Fibroblast of mammary gland (primary cell): ENCODE measurements at regions not wholly inside any gene's neighbourhood (a gene's known extent, or its start where the extent isn't known, plus 50 kb on each side); places are given as distances from the start of the nearest gene placed in this dataset.
A peak's percentile ranks its signal among the peaks of the same experiment; 100 is the strongest.

Source experiments
- DNase-seq: peaks from one replicate; pipeline ENCODE4 v3.0.0-alpha.2; 2010; ENCODE audit warnings: low read depth
- H3K4me3 ChIP-seq: 2 replicates; pipeline ENCODE4 v1.5.1; 2011; ENCODE audit warnings: low read depth, mild to moderate bottlenecking, low read length, moderate library complexity; ENCODE audit not compliant: control insufficient read depth
- TF ChIP-seq, protein P1 (sequence below): conservative IDR thresholded peaks from 2 replicates; pipeline ENCODE4 v1.5.1; 2011; ENCODE audit warnings: low read depth, low read length, inconsistent platforms; ENCODE audit not compliant: control insufficient read depth, insufficient read depth

GRCh38 chr6:79842376-79843040 lies 104.8 kb downstream of the ELOVL4 start:
- TF ChIP-seq, protein P1, sequence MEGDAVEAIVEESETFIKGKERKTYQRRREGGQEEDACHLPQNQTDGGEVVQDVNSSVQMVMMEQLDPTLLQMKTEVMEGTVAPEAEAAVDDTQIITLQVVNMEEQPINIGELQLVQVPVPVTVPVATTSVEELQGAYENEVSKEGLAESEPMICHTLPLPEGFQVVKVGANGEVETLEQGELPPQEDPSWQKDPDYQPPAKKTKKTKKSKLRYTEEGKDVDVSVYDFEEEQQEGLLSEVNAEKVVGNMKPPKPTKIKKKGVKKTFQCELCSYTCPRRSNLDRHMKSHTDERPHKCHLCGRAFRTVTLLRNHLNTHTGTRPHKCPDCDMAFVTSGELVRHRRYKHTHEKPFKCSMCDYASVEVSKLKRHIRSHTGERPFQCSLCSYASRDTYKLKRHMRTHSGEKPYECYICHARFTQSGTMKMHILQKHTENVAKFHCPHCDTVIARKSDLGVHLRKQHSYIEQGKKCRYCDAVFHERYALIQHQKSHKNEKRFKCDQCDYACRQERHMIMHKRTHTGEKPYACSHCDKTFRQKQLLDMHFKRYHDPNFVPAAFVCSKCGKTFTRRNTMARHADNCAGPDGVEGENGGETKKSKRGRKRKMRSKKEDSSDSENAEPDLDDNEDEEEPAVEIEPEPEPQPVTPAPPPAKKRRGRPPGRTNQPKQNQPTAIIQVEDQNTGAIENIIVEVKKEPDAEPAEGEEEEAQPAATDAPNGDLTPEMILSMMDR, result no peak
- no peak for DNase-seq
- H3K4me3 ChIP-seq, result no peak overlapping the region

GRCh38 chr6:79841577-79842375 lies 105.6 kb downstream of the ELOVL4 start:
- TF ChIP-seq, protein P1, result peak; percentile 1
- peak; percentile 13 for DNase-seq
- no peak overlapping the region for H3K4me3 ChIP-seq

GRCh38 chr6:79838851-79839250 lies 108.5 kb downstream of the ELOVL4 start:
- no peak for DNase-seq
- TF ChIP-seq, protein P1, result no peak
- H3K4me3 ChIP-seq, result no peak overlapping the region

- H3K4me3 ChIP-seq, result no peak overlapping the region
- peak; percentile 3 for DNase-seq
- TF ChIP-seq, protein P1, result no peak
Observed at GRCh38 chr6:79833964-79834284, 113.4 kb downstream of the ELOVL4 start.

GRCh38 chr6:79833264-79833963 lies 113.9 kb downstream of the ELOVL4 start:
- DNase-seq, result peak; percentile 7
- TF ChIP-seq, protein P1, result no peak
- H3K4me3 ChIP-seq, result no peak overlapping the region

GRCh38 chr6:79832723-79833122 lies 114.6 kb downstream of the ELOVL4 start:
- no peak overlapping the region for H3K4me3 ChIP-seq
- DNase-seq, result no peak
- TF ChIP-seq, protein P1, result no peak
